ENCODE measurements at regions not wholly inside any gene's neighbourhood (a gene's known extent, or its start where the extent isn't known, plus 50 kb on each side); places are given as distances from the start of the nearest gene placed in this dataset.

GRCh38 chr10:77710759-77711682, 73.4 kb upstream of the KCNMA1 start:
- peak; percentile 54 for DNase-seq

- no peak for DNase-seq
Measured at GRCh38 chr10:77710081-77710551, 72.5 kb upstream of the KCNMA1 start.

GRCh38 chr10:77707570-77707969, 70.0 kb upstream of the KCNMA1 start:
- no peak for DNase-seq

GRCh38 chr10:77702166-77702565, 64.6 kb upstream of the KCNMA1 start:
- peak; percentile 23 for DNase-seq

GRCh38 chr10:77700086-77700485, 62.5 kb upstream of the KCNMA1 start:
- no peak for DNase-seq

GRCh38 chr10:77699080-77699645, 61.6 kb upstream of the KCNMA1 start:
- DNase-seq = no peak

- no peak for DNase-seq
Measured at GRCh38 chr10:77698267-77698931, 60.8 kb upstream of the KCNMA1 start.

- no peak for DNase-seq
Measured at GRCh38 chr10:77696584-77696983, 59.0 kb upstream of the KCNMA1 start.

- DNase-seq = no peak
Measured at GRCh38 chr10:77695186-77695585, 57.6 kb upstream of the KCNMA1 start.

- DNase-seq = no peak
Measured at GRCh38 chr10:77692782-77693181, 55.2 kb upstream of the KCNMA1 start.

- DNase-seq = no peak
Measured at GRCh38 chr10:77689339-77689738, 51.7 kb upstream of the KCNMA1 start.

GRCh38 chr10:77687621-77688020, 50.0 kb upstream of the KCNMA1 start:
- no peak for DNase-seq

Data from occipital lobe (tissue), 1 donor.